GM23338 (cell line): ENCODE measurements at regions not wholly inside any gene's neighbourhood (a gene's known extent, or its start where the extent isn't known, plus 50 kb on each side); places are given as distances from the start of the nearest gene placed in this dataset.

Experiments used
- ATAC-seq: fragments of 200-7000 bp; cut with Tn5 transposase; 3 replicates; pipeline ENCODE4 v1.9.1; 2020
- DNase-seq: peaks from one replicate; pipeline ENCODE4 v3.0.0-alpha.2; 2015; ENCODE audit warnings: low spot score
- H2AFZ ChIP-seq: fragments of 200-600 bp; sonication (generic); 2 replicates; pipeline ENCODE4 v1.8.0; 2016; ENCODE audit warnings: antibody characterized with exemption, mild to moderate bottlenecking, moderate library complexity
- H3F3A ChIP-seq: fragments of 200-600 bp; sonication (generic); replicated peaks from 2 replicates; pipeline ENCODE4 v1.8.0; 2017; ENCODE audit warnings: antibody characterized with exemption, mixed run types, low read depth
- H3K27ac ChIP-seq: fragments of 200-600 bp; sonication (generic); 2 replicates; pipeline ENCODE4 v1.6.1; 2016; ENCODE audit warnings: low read depth
- H3K27me3 ChIP-seq: fragments of 200-600 bp; sonication (generic); 2 replicates; pipeline ENCODE4 v1.8.0; 2016; ENCODE audit warnings: mild to moderate bottlenecking, mixed run types, moderate library complexity; ENCODE audit not compliant: insufficient read depth
- H3K36me3 ChIP-seq: fragments of 200-600 bp; sonication (generic); 2 replicates; pipeline ENCODE4 v1.8.0; 2016; ENCODE audit warnings: mild to moderate bottlenecking; ENCODE audit not compliant: insufficient read depth
- H3K4me1 ChIP-seq: fragments of 200-600 bp; sonication (generic); 2 replicates; pipeline ENCODE4 v1.8.0; 2016; ENCODE audit warnings: mild to moderate bottlenecking, moderate library complexity; ENCODE audit not compliant: insufficient read depth
- H3K4me2 ChIP-seq: fragments of 200-600 bp; sonication (generic); 2 replicates; pipeline ENCODE4 v1.7.1; 2017; ENCODE audit warnings: mixed run types
- H3K4me3 ChIP-seq: fragments of 200-600 bp; sonication (generic); 2 replicates; pipeline ENCODE4 v1.6.1; 2016; ENCODE audit warnings: mixed run types
- H3K79me2 ChIP-seq: fragments of 200-600 bp; sonication (generic); replicated peaks from 2 replicates; pipeline ENCODE4 v1.8.0; 2017; ENCODE audit warnings: mild to moderate bottlenecking; ENCODE audit not compliant: insufficient read depth
- H3K9me2 ChIP-seq: fragments of 200-600 bp; sonication (generic); 2 replicates; pipeline ENCODE4 v1.8.0; 2017; ENCODE audit not compliant: insufficient read depth
- H4K20me1 ChIP-seq: fragments of 200-600 bp; sonication (generic); replicated peaks from 2 replicates; pipeline ENCODE4 v1.8.0; 2017; ENCODE audit warnings: mild to moderate bottlenecking; ENCODE audit not compliant: insufficient read depth
- H3K27ac Mint-ChIP-seq: 2 replicates; pipeline ENCODE4 v1.8.0; 2020; ENCODE audit warnings: inconsistent platforms, mild to moderate bottlenecking, moderate library complexity, mixed read lengths
- H3K27me3 Mint-ChIP-seq: 3 replicates; pipeline ENCODE4 v1.8.0; 2022; ENCODE audit warnings: low read depth, mild to moderate bottlenecking, moderate library complexity, mixed read lengths, inconsistent platforms; ENCODE audit not compliant: insufficient read depth, poor library complexity
- H3K36me3 Mint-ChIP-seq: 3 replicates; pipeline ENCODE4 v1.8.0; 2021; ENCODE audit warnings: low read depth, mild to moderate bottlenecking, inconsistent platforms, moderate library complexity, mixed read lengths
- H3K4me1 Mint-ChIP-seq: 3 replicates; pipeline ENCODE4 v1.8.0; 2020; ENCODE audit warnings: mild to moderate bottlenecking, inconsistent platforms, mixed read lengths
- H3K4me3 Mint-ChIP-seq: 3 replicates; pipeline ENCODE4 v1.8.0; 2021; ENCODE audit warnings: moderate library complexity, mild to moderate bottlenecking, inconsistent platforms, mixed read lengths
- H3K9me3 Mint-ChIP-seq: 3 replicates; pipeline ENCODE4 v1.8.0; 2020; ENCODE audit warnings: moderate library complexity, mild to moderate bottlenecking, inconsistent platforms, mixed read lengths
- CREB1 ChIP-seq: fragments of 250-450 bp; sonication (Bioruptor Pico); IDR thresholded peaks from 2 replicates; pipeline ENCODE4 v1.5.0; 2020; ENCODE audit warnings: low read depth, mild to moderate bottlenecking, moderate library complexity
- CTCF ChIP-seq, 2 experiments: fragments of 200-600 bp in 1 of 2; sonication (generic) in 1 of 2; conservative IDR thresholded peaks; 2 replicates each; pipeline versions ENCODE4 v1.5.1 to v1.6.1; 2016 to 2017; ENCODE audit warnings: antibody characterized with exemption in 2 of 2, low read depth in 2 of 2, mild to moderate bottlenecking in 2 of 2, moderate library complexity in 1 of 2
- ETS1 ChIP-seq: IDR thresholded peaks from 2 replicates; pipeline ENCODE4 v1.6.1; 2016; ENCODE audit warnings: antibody characterized with exemption
- EZH2 ChIP-seq: fragments of 200-600 bp; sonication (generic); IDR thresholded peaks from one replicate; pipeline ENCODE4 v1.8.0; 2017; ENCODE audit warnings: antibody characterized with exemption, mild to moderate bottlenecking, low read depth; ENCODE audit not compliant: unreplicated experiment
- EZH2phosphoT487 ChIP-seq: fragments of 200-600 bp; sonication (generic); IDR thresholded peaks from one replicate; pipeline ENCODE4 v1.8.1; 2018; ENCODE audit warnings: antibody characterized with exemption; ENCODE audit not compliant: unreplicated experiment
- JUNB ChIP-seq: IDR thresholded peaks from one replicate; pipeline ENCODE4 v1.6.1; 2016; ENCODE audit warnings: antibody characterized with exemption; ENCODE audit not compliant: unreplicated experiment
- NANOG ChIP-seq: IDR thresholded peaks from 2 replicates; pipeline ENCODE4 v1.6.1; 2016; ENCODE audit warnings: antibody characterized with exemption, borderline replicate concordance
- POLR2AphosphoS5 ChIP-seq: IDR thresholded peaks from 2 replicates; pipeline ENCODE4 v1.6.1; 2016; ENCODE audit warnings: antibody characterized with exemption, low read depth
- REST ChIP-seq: IDR thresholded peaks from one replicate; pipeline ENCODE4 v1.6.1; 2018; ENCODE audit warnings: antibody characterized with exemption; ENCODE audit not compliant: unreplicated experiment
- STAT1 ChIP-seq: IDR thresholded peaks from one replicate; pipeline ENCODE4 v1.6.1; 2016; ENCODE audit warnings: antibody characterized with exemption; ENCODE audit not compliant: unreplicated experiment
- ZNF114 ChIP-seq: fragments of 250-450 bp; sonication (Bioruptor Pico); IDR thresholded peaks from 2 replicates; pipeline ENCODE4 v1.5.0; 2020; ENCODE audit warnings: mild to moderate bottlenecking, moderate library complexity
- ZNF331 ChIP-seq: fragments of 250-450 bp; sonication (Bioruptor Pico); IDR thresholded peaks from 2 replicates; pipeline ENCODE4 v1.5.0; 2020; ENCODE audit warnings: low read depth, mild to moderate bottlenecking, moderate library complexity
- ZNF462 ChIP-seq: fragments of 250-450 bp; sonication (Bioruptor Pico); IDR thresholded peaks from 2 replicates; pipeline ENCODE4 v1.5.0; 2020; ENCODE audit warnings: mild to moderate bottlenecking, moderate library complexity

- no peaks in the 10 kb centered on the region for H3F3A ChIP-seq
- DNase-seq (no peak), ATAC-seq (no peak)
- no peak overlapping the region for H3K4me3 Mint-ChIP-seq
- H2AFZ ChIP-seq = no peak overlapping the region
- peaks cover 7% of the 10 kb centered on the region for H3K36me3 Mint-ChIP-seq
- no peaks in the 10 kb centered on the region for H3K27me3 ChIP-seq
- no peaks in the 10 kb centered on the region for H3K4me1 ChIP-seq
- TF ChIP-seq STAT1 (no peak), NANOG (no peak), EZH2 (no peak), REST (no peak), ZNF114 (CRISPR knock-in tag) (no peak), JUNB (no peak), EZH2phosphoT487 (no peak), ZNF331 (no peak), CTCF (conservative IDR thresholded peaks at IDR 0.05; ENCODE audit: low read depth in 2 of 2) (no peak), CREB1 (CRISPR knock-in tag) (no peak), ETS1 (no peak), ZNF462 (CRISPR knock-in tag) (no peak), POLR2AphosphoS5 (no peak)
- H3K27me3 Mint-ChIP-seq = peaks cover 10% of the 10 kb centered on the region
- H3K27ac Mint-ChIP-seq = no peak overlapping the region
- peaks cover under 1% of the 10 kb centered on the region; the same call in 2 of the 3 replicates for H3K4me1 Mint-ChIP-seq
- peaks cover 13% of the 10 kb centered on the region for H3K9me2 ChIP-seq
- no peak overlapping the region for H3K27ac ChIP-seq
- no peaks in the 10 kb centered on the region for H3K36me3 ChIP-seq
- H4K20me1 ChIP-seq = no peaks in the 10 kb centered on the region
- peaks cover 13% of the 10 kb centered on the region for H3K9me3 Mint-ChIP-seq
- H3K4me3 ChIP-seq = no peak overlapping the region
- no peak overlapping the region for H3K4me2 ChIP-seq
- no peaks in the 10 kb centered on the region for H3K79me2 ChIP-seq
These were observed 65.7 kb upstream of the SDK1 start for GRCh38 chr7:3235322-3235721.
